Muscle of leg (tissue), 3 donors: ENCODE measurements at regions not wholly inside any gene's neighbourhood (a gene's known extent, or its start where the extent isn't known, plus 50 kb on each side); places are given as distances from the start of the nearest gene placed in this dataset.
A peak's percentile ranks its signal among the peaks of the same experiment; 100 is the strongest.

Experiments
- DNase-seq: peaks from one replicate; pipeline ENCODE4 v3.0.0; 2013
- H3K27ac ChIP-seq: one replicate; pipeline ENCODE4 v1.5.1; 2013; ENCODE audit warnings: mild to moderate bottlenecking, low read length, control low read depth
- H3K27me3 ChIP-seq: one replicate; pipeline ENCODE4 v1.6.1; 2013; ENCODE audit warnings: low read length; ENCODE audit not compliant: control insufficient read depth, insufficient read depth
- H3K36me3 ChIP-seq: one replicate; pipeline ENCODE4 v1.6.1; 2013; ENCODE audit warnings: low read length; ENCODE audit not compliant: control insufficient read depth, insufficient read depth
- H3K4me1 ChIP-seq: one replicate; pipeline ENCODE4 v1.6.1; 2013; ENCODE audit warnings: low read length; ENCODE audit not compliant: control insufficient read depth, insufficient read depth
- H3K4me3 ChIP-seq: one replicate; pipeline ENCODE4 v1.5.1; 2013; ENCODE audit warnings: low read length, control low read depth
- H3K9me3 ChIP-seq: replicated peaks from 2 replicates; pipeline ENCODE4 v1.6.1; 2013; ENCODE audit warnings: low read depth, low read length; ENCODE audit not compliant: control insufficient read depth
- WGBS: methylation state at CpG from one replicate; pipeline ENCODE4 v1.1.5; 2013; ENCODE audit warnings: missing lambda C conversion rate; ENCODE audit not compliant: insufficient coverage; 5-methylcytosine and 5-hydroxymethylcytosine counted together

DNA sequence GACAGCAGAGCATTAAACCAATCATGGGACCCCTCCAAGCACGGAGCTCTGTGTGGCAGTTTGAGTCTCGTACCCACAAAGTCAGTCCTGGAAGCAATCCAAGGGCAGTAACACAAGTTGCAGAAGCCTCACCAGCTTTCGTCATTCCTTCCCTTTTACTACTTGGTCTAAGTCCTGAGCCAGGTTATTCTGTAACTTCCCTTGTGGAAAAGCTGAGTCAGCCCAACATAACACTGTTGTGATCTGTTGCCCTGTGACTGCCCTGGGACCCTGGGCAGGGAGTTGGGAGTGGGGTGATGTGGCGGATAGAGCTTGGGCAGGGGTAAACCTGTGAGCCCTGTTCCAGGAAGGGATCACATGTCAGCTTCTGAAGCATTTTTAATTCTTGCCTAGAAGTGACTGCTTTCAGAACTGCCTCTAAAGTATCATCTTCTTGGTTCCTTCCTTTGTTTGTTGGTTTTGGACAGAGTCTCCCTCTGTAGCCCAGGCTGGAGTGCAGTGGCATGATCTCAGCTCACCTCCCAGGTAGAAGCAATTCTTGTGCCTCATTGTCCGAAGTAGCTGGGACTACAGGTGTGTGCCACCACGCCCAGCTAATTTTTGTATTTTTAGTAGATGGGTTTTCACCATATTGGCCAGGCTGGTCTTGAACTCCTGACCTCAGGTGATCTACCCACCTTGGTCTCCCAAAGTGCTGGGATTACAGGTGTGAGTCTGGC lies 183.7 kb upstream of the JAG1 start:
- peak; percentile 79 for DNase-seq
- Histone ChIP-seq H3K4me3 (no peak overlapping the region), H3K9me3 (no peaks in the 10 kb centered on the region), H3K36me3 (no peaks in the 10 kb centered on the region), H3K27me3 (no peaks in the 10 kb centered on the region), H3K4me1 (peaks cover 17% of the 10 kb centered on the region), H3K27ac (peak overlapping the region; percentile 7)
- 79% methylated on average over 2 of the region's 6 CpGs for WGBS

- Histone ChIP-seq H3K27ac (no peak overlapping the region), H3K27me3 (no peaks in the 10 kb centered on the region), H3K4me1 (peaks cover 17% of the 10 kb centered on the region), H3K4me3 (no peak overlapping the region), H3K9me3 (no peaks in the 10 kb centered on the region), H3K36me3 (no peaks in the 10 kb centered on the region)
- DNase-seq: no peak
- WGBS: no CpG with 5 or more reads among the region's 2 CpGs
These were observed 187.3 kb upstream of the JAG1 start for GRCh38 chr20:10861090-10861489.

GRCh38 chr20:10861619-10862018 lies 187.8 kb upstream of the JAG1 start:
- Histone ChIP-seq H3K4me1 (peaks cover 17% of the 10 kb centered on the region), H3K27me3 (no peaks in the 10 kb centered on the region), H3K4me3 (no peak overlapping the region), H3K27ac (no peak overlapping the region), H3K36me3 (no peaks in the 10 kb centered on the region), H3K9me3 (no peaks in the 10 kb centered on the region)
- no peak for DNase-seq
- WGBS: 60% methylated on average over 1 of the region's 2 CpGs

GRCh38 chr20:10863337-10864060 lies 189.7 kb upstream of the JAG1 start:
- Histone ChIP-seq H3K4me3 (no peak overlapping the region), H3K27ac (peak overlapping the region; percentile 56), H3K9me3 (no peaks in the 10 kb centered on the region), H3K4me1 (peaks cover 11% of the 10 kb centered on the region), H3K36me3 (no peaks in the 10 kb centered on the region), H3K27me3 (no peaks in the 10 kb centered on the region)
- DNase-seq: peak; percentile 70
- WGBS: 58% methylated on average over 2 of the region's 6 CpGs

DNA sequence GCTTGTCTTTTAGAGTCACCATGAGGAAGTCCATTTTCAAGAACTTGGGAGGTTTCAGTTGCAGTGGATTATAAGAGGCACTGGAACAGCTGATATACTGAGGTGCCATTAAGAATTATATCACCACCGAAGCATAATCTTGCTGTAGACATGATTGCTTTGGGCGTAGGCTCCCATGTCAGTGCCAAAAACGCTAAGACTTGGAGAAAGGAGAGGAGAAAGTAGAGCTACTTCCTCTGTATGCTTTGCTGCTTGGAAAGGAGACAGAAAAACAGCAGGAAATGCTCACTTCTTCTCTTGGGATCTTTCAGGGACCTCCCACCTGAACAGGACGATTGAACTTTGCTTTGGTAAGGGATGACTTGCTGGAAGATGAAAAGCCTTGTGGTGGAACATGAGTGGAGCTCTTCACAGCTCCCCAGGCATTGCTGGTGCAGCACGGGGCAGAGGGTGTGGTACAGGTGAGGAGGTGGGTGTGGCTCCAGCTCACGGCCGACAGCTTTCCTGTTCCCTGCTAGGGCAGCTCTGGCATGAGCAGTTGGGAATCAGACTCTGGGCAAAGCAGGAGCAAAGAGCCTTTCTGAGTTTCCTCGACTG lies 190.4 kb upstream of the JAG1 start:
- Histone ChIP-seq H3K36me3 (no peaks in the 10 kb centered on the region), H3K9me3 (no peaks in the 10 kb centered on the region), H3K4me3 (no peak overlapping the region), H3K27me3 (no peaks in the 10 kb centered on the region), H3K27ac (peak overlapping the region; percentile 56), H3K4me1 (peaks cover 11% of the 10 kb centered on the region)
- 28% methylated on average over 6 of the region's 8 CpGs for WGBS
- DNase-seq: peak; percentile 90

GRCh38 chr20:10868299-10868698 lies 194.5 kb upstream of the JAG1 start:
- no peaks in the 10 kb centered on the region for H3K36me3 ChIP-seq
- H3K4me1 ChIP-seq: peaks cover 9% of the 10 kb centered on the region
- no peak overlapping the region for H3K4me3 ChIP-seq
- H3K27ac ChIP-seq: no peak overlapping the region
- DNase-seq: no peak
- H3K27me3 ChIP-seq: no peaks in the 10 kb centered on the region
- no peaks in the 10 kb centered on the region for H3K9me3 ChIP-seq
- WGBS: 80% methylated on average over 1 of the region's 3 CpGs

DNA sequence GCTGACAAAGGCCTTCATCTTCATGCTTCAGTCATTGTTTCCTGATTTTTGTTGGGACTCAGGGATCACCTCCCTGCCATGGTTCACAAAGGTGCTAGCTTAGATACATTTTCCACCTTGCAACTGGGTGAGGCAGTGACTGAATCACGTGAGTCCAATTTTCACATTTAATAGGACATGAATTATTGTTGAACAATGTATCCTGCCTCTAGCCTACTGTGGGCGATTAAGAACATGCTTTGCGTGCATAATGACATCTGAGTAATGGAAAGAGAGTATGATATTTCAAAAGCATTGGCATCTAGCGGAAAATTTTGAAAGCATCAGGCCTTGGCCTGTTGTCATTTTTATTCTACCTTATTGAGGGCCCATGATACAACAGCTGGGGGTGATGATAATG lies 199.2 kb upstream of the JAG1 start:
- no peaks in the 10 kb centered on the region for H3K36me3 ChIP-seq
- 90% methylated on average over 2 of the region's 4 CpGs for WGBS
- peaks cover 4% of the 10 kb centered on the region for H3K4me1 ChIP-seq
- no peak for DNase-seq
- H3K9me3 ChIP-seq: no peaks in the 10 kb centered on the region
- H3K27me3 ChIP-seq: no peaks in the 10 kb centered on the region
- H3K4me3 ChIP-seq: no peak overlapping the region
- no peak overlapping the region for H3K27ac ChIP-seq

DNA sequence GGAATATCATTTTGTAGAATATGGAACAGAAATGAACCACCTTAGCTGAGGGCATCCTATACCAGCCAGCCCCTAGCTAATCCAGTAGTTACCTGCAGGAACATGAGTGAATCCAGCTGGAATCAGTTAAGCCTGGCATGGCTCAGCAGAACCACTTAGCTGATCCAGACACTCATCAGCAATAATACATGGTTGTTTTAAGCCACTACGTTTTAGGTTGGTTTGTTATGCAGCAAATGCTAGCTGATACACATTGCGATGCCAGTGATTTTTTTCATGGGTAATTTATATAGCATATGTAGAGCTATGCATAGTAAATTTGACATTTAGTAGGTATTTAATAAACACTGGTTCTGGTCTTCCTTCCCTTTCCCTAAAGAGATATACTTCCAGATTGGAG lies 201.9 kb upstream of the JAG1 start:
- peaks cover 4% of the 10 kb centered on the region for H3K4me1 ChIP-seq
- no peaks in the 10 kb centered on the region for H3K27me3 ChIP-seq
- H3K9me3 ChIP-seq: no peaks in the 10 kb centered on the region
- no CpG with 5 or more reads among the region's 2 CpGs for WGBS
- H3K36me3 ChIP-seq: no peaks in the 10 kb centered on the region
- no peak for DNase-seq
- no peak overlapping the region for H3K4me3 ChIP-seq
- no peak overlapping the region for H3K27ac ChIP-seq

- DNase-seq: peak; percentile 83
- no CpG with 5 or more reads among the region's 1 CpG for WGBS
- H3K4me3 ChIP-seq: no peak overlapping the region
- H3K9me3 ChIP-seq: no peaks in the 10 kb centered on the region
- H3K27me3 ChIP-seq: no peaks in the 10 kb centered on the region
- H3K27ac ChIP-seq: no peak overlapping the region
- H3K36me3 ChIP-seq: no peaks in the 10 kb centered on the region
- peaks cover 4% of the 10 kb centered on the region for H3K4me1 ChIP-seq
These were observed 202.8 kb upstream of the JAG1 start for GRCh38 chr20:10876558-10876957.

GRCh38 chr20:10877342-10877741 lies 203.5 kb upstream of the JAG1 start:
- no peak for DNase-seq
- WGBS: no CpG with 5 or more reads among the region's 3 CpGs
- Histone ChIP-seq H3K4me1 (peaks cover 4% of the 10 kb centered on the region), H3K27ac (no peak overlapping the region), H3K4me3 (no peak overlapping the region), H3K27me3 (no peaks in the 10 kb centered on the region), H3K36me3 (no peaks in the 10 kb centered on the region), H3K9me3 (no peaks in the 10 kb centered on the region)
